ENCODE measurements at regions not wholly inside any gene's neighbourhood (a gene's known extent, or its start where the extent isn't known, plus 50 kb on each side); places are given as distances from the start of the nearest gene placed in this dataset.

DNA sequence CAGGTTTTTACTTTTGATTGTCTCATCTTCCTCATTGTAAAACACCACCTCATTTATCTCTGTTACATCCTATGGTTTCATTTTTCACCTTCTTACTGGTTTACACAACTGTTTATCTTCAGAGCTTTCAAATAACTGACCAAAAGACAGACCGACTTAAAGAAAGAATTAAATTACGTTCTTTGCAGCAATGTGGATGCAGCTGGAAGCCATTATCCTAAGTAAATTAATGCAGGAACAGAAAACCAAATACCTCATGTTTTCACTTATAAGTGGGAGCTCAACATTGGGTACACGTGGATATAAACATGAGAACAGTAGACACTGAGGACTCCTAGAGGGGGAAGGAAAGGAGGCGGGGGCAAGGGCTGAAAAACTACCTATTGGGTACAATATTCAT, 729.0 kb upstream of the USP15 start:
- TF ChIP-seq, protein P1, sequence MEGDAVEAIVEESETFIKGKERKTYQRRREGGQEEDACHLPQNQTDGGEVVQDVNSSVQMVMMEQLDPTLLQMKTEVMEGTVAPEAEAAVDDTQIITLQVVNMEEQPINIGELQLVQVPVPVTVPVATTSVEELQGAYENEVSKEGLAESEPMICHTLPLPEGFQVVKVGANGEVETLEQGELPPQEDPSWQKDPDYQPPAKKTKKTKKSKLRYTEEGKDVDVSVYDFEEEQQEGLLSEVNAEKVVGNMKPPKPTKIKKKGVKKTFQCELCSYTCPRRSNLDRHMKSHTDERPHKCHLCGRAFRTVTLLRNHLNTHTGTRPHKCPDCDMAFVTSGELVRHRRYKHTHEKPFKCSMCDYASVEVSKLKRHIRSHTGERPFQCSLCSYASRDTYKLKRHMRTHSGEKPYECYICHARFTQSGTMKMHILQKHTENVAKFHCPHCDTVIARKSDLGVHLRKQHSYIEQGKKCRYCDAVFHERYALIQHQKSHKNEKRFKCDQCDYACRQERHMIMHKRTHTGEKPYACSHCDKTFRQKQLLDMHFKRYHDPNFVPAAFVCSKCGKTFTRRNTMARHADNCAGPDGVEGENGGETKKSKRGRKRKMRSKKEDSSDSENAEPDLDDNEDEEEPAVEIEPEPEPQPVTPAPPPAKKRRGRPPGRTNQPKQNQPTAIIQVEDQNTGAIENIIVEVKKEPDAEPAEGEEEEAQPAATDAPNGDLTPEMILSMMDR (IDR thresholded peaks at IDR 0.05): no peak
- TF ChIP-seq POLR2A (IDR thresholded peaks at IDR 0.05) (no peak), POLR2AphosphoS5 (IDR thresholded peaks at IDR 0.05) (no peak), EP300 (IDR thresholded peaks at IDR 0.05) (no peak)

Measured in sigmoid colon (tissue), 4 donors.